ENCODE measurements at regions not wholly inside any gene's neighbourhood (a gene's known extent, or its start where the extent isn't known, plus 50 kb on each side); places are given as distances from the start of the nearest gene placed in this dataset.

- DNase-seq, result no peak
Observed at GRCh38 chr3:30341079-30341478, 265.3 kb upstream of the TGFBR2 start.

- DNase-seq, result no peak
Observed at GRCh38 chr3:30341851-30342250, 264.6 kb upstream of the TGFBR2 start.

GRCh38 chr3:30342318-30343060 lies 263.9 kb upstream of the TGFBR2 start:
- peak; percentile 56 for DNase-seq

- no peak for DNase-seq
Observed at GRCh38 chr3:30343067-30343831, 263.2 kb upstream of the TGFBR2 start.

GRCh38 chr3:30343861-30344260 lies 262.5 kb upstream of the TGFBR2 start:
- DNase-seq, result no peak

- DNase-seq, result peak; percentile 29
Observed at GRCh38 chr3:30344288-30344687, 262.1 kb upstream of the TGFBR2 start.

GRCh38 chr3:30346933-30347320 lies 259.5 kb upstream of the TGFBR2 start:
- no peak for DNase-seq

GRCh38 chr3:30347679-30348216 lies 258.7 kb upstream of the TGFBR2 start:
- peak; percentile 90 for DNase-seq

GRCh38 chr3:30349507-30349906 lies 256.9 kb upstream of the TGFBR2 start:
- no peak for DNase-seq

- no peak for DNase-seq
Observed at GRCh38 chr3:30350011-30350410, 256.4 kb upstream of the TGFBR2 start.

- DNase-seq, result no peak
Observed at GRCh38 chr3:30350901-30351300, 255.5 kb upstream of the TGFBR2 start.

- DNase-seq, result no peak
Observed at GRCh38 chr3:30352410-30353318, 253.7 kb upstream of the TGFBR2 start.

- peak; percentile 88 for DNase-seq
Observed at GRCh38 chr3:30353711-30354467, 252.5 kb upstream of the TGFBR2 start.

- no peak for DNase-seq
Observed at GRCh38 chr3:30354513-30354912, 251.9 kb upstream of the TGFBR2 start.

- no peak for DNase-seq
Observed at GRCh38 chr3:30354972-30355371, 251.4 kb upstream of the TGFBR2 start.

GRCh38 chr3:30355622-30356021 lies 250.8 kb upstream of the TGFBR2 start:
- DNase-seq, result no peak

- DNase-seq, result no peak
Observed at GRCh38 chr3:30356866-30357753, 249.3 kb upstream of the TGFBR2 start.

GRCh38 chr3:30357897-30358296 lies 248.5 kb upstream of the TGFBR2 start:
- DNase-seq, result no peak

GRCh38 chr3:30358871-30359270 lies 247.5 kb upstream of the TGFBR2 start:
- no peak for DNase-seq

GRCh38 chr3:30368978-30369377 lies 237.4 kb upstream of the TGFBR2 start:
- DNase-seq, result no peak

GRCh38 chr3:30370681-30371271 lies 235.6 kb upstream of the TGFBR2 start:
- DNase-seq, result no peak

Measured in activated CD4-positive, alpha-beta T cell treated with anti-CD3 and anti-CD28 coated beads, Interleukin-2, Interleukin-6, amounts not matched to agents 100 ng/mL and 50 ng/mL, durations not matched to agents 16 hours and 8 hours (primary cell).